ENCODE measurements at regions not wholly inside any gene's neighbourhood (a gene's known extent, or its start where the extent isn't known, plus 50 kb on each side); places are given as distances from the start of the nearest gene placed in this dataset.

- ChIA-PET CTCF (no interaction called here), POLR2A (ENCODE audit: low non-redundant PET) (no interaction called here)
- Histone ChIP-seq H3K9me3 (ENCODE audit: low read depth, low read length, poor library complexity, severe bottlenecking) (peaks cover 9% of the 10 kb centered on the region), H3K36me3 (ENCODE audit: insufficient read depth, low read length, poor library complexity, severe bottlenecking) (no peaks in the 10 kb centered on the region), H3K27ac (ENCODE audit: low read depth, low read length, poor library complexity, severe bottlenecking) (no peak overlapping the region), H3K4me3 (ENCODE audit: low read depth, low read length, poor library complexity, severe bottlenecking) (no peak overlapping the region), H3K4me1 (ENCODE audit: insufficient read depth, low read length, poor library complexity, severe bottlenecking) (no peaks in the 10 kb centered on the region), H3K27me3 (replicated peaks; ENCODE audit: insufficient read depth, low read depth, low read length, poor library complexity) (no peaks in the 10 kb centered on the region)
- DNase-seq (ENCODE audit: low spot score) = no peak
- no TSS peak for BruUV-seq (replicated peaks)
- intact Hi-C loops (cut with micrococcal nuclease; ENCODE audit: unreplicated experiment) = no loop called here
- TF ChIP-seq CTCF (conservative IDR thresholded peaks at IDR 0.05; ENCODE audit: low read depth, low read length) = no peak
- TF ChIP-seq EZH2 (IDR thresholded peaks at IDR 0.05; ENCODE audit: borderline replicate concordance, low read depth, low read length, poor library complexity, severe bottlenecking) = no peak
These were observed 140.7 kb upstream of the SLC22A23 start for GRCh38 chr6:3597500-3598064.

DNA sequence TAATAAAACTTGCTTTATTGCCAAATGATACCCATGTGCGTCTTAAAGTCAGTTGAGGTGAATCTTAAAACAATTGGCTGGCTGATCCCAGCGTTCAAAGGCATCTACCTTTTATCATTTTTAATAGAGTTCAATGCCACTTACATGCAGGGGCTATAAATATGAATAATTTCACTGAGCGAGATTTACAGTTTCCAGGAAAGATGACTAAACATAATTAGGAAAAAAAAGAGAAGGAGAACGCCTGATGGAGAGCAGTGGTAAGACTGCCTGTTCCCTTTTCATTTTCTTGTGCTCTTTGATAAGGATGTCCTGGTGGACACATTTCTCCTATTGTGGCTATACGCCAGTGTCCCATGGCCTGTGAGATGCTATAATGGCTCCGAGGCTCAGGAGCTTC lies 139.9 kb upstream of the SLC22A23 start:
- intact Hi-C loops (cut with micrococcal nuclease; ENCODE audit: unreplicated experiment) = no loop called here
- no TSS peak for BruUV-seq (replicated peaks)
- no peaks in the 10 kb centered on the region for H3K36me3 ChIP-seq (ENCODE audit: insufficient read depth, low read length, poor library complexity, severe bottlenecking)
- H3K4me1 ChIP-seq (ENCODE audit: insufficient read depth, low read length, poor library complexity, severe bottlenecking) = peaks cover 3% of the 10 kb centered on the region
- H3K4me3 ChIP-seq (ENCODE audit: low read depth, low read length, poor library complexity, severe bottlenecking) = no peak overlapping the region
- POLR2A ChIA-PET (ENCODE audit: low non-redundant PET) = interaction anchor here (0.7 kb wide), 1 partner anchor 105 kb away, joined by 3 read pairs; no protein-coding TSS in a partner anchor
- TF ChIP-seq EZH2 (IDR thresholded peaks at IDR 0.05; ENCODE audit: borderline replicate concordance, low read depth, low read length, poor library complexity, severe bottlenecking) = no peak
- no peak for TF ChIP-seq CTCF (conservative IDR thresholded peaks at IDR 0.05; ENCODE audit: low read depth, low read length)
- DNase-seq (ENCODE audit: low spot score) = no peak
- CTCF ChIA-PET = no interaction called here
- peaks cover 3% of the 10 kb centered on the region for H3K9me3 ChIP-seq (ENCODE audit: low read depth, low read length, poor library complexity, severe bottlenecking)
- no peaks in the 10 kb centered on the region for H3K27me3 ChIP-seq (replicated peaks; ENCODE audit: insufficient read depth, low read depth, low read length, poor library complexity)
- H3K27ac ChIP-seq (ENCODE audit: low read depth, low read length, poor library complexity, severe bottlenecking) = no peak overlapping the region

DNA sequence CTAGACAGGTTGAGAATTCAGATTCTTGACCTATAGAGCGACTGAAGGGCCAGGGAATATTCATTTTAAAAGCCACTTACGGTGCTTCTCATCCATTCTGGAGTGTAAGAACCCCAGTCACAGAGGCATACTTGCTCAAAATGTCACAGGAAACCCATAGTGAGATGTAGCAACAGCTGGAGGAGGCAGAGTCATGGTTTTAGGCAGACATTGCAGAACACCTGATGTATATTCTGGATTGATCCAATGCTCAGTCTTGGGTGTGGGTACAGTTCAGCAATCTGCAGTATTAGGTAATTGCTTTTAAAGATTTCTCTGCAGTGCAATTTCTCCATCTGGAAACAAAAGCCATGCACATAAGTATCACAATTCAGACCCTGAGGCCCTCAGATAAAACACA lies 137.4 kb upstream of the SLC22A23 start:
- H3K27me3 ChIP-seq (replicated peaks; ENCODE audit: insufficient read depth, low read depth, low read length, poor library complexity) = no peaks in the 10 kb centered on the region
- no TSS peak for BruUV-seq (replicated peaks)
- no peak for TF ChIP-seq CTCF (conservative IDR thresholded peaks at IDR 0.05; ENCODE audit: low read depth, low read length)
- no peak for TF ChIP-seq EZH2 (IDR thresholded peaks at IDR 0.05; ENCODE audit: borderline replicate concordance, low read depth, low read length, poor library complexity, severe bottlenecking)
- no peaks in the 10 kb centered on the region for H3K9me3 ChIP-seq (ENCODE audit: low read depth, low read length, poor library complexity, severe bottlenecking)
- no peak overlapping the region for H3K4me3 ChIP-seq (ENCODE audit: low read depth, low read length, poor library complexity, severe bottlenecking)
- H3K4me1 ChIP-seq (ENCODE audit: insufficient read depth, low read length, poor library complexity, severe bottlenecking) = peaks cover 3% of the 10 kb centered on the region
- no peak for DNase-seq (ENCODE audit: low spot score)
- POLR2A ChIA-PET (ENCODE audit: low non-redundant PET) = no interaction called here
- intact Hi-C loops (cut with micrococcal nuclease; ENCODE audit: unreplicated experiment) = no loop called here
- H3K36me3 ChIP-seq (ENCODE audit: insufficient read depth, low read length, poor library complexity, severe bottlenecking) = no peaks in the 10 kb centered on the region
- CTCF ChIA-PET = no interaction called here
- no peak overlapping the region for H3K27ac ChIP-seq (ENCODE audit: low read depth, low read length, poor library complexity, severe bottlenecking)
